ENCODE measurements at regions not wholly inside any gene's neighbourhood (a gene's known extent, or its start where the extent isn't known, plus 50 kb on each side); places are given as distances from the start of the nearest gene placed in this dataset.

- no peak overlapping the region for H2BK15ac ChIP-seq (ENCODE audit: low read length)
- no peak overlapping the region for H3K4me3 ChIP-seq (ENCODE audit: extremely low read depth in 1 of 4, insufficient read depth in 2 of 4, low read depth in 3 of 4, low read length in 4 of 4)
- no peak overlapping the region for H4K8ac ChIP-seq (ENCODE audit: extremely low read depth, insufficient read depth, low read length)
- H3K23me2 ChIP-seq (ENCODE audit: low read depth, low read length): no peaks in the 10 kb centered on the region
- no peak overlapping the region for H4K91ac ChIP-seq (replicated peaks; ENCODE audit: insufficient read length, low read length)
- no peak overlapping the region for H2AFZ ChIP-seq (ENCODE audit: low read length)
- no peak overlapping the region for H4K5ac ChIP-seq (ENCODE audit: insufficient read length, low read depth, low read length)
- ChIA-PET POLR2A (ENCODE audit: partially characterized antibody) (interaction anchor here (0.6 kb wide), 1 partner anchor 876 kb away, joined by 3 read pairs; no protein-coding TSS in a partner anchor), CTCF (ENCODE audit: partially characterized antibody) (no interaction called here)
- H3K27ac ChIP-seq (ENCODE audit: low read depth, low read length): no peak overlapping the region
- no peaks in the 10 kb centered on the region for H3K79me1 ChIP-seq (ENCODE audit: low read depth, low read length)
- no peak overlapping the region for H2BK12ac ChIP-seq (ENCODE audit: low read depth, low read length)
- H3K18ac ChIP-seq (ENCODE audit: extremely low read depth, low read length): no peak overlapping the region
- H3K9me3 ChIP-seq (ENCODE audit: insufficient read depth in 2 of 2, low read depth in 1 of 2, low read length in 1 of 2): no peaks in the 10 kb centered on the region
- H3K9ac ChIP-seq (replicated peaks in 1 of 4; ENCODE audit: extremely low read depth in 1 of 4, low read depth in 3 of 4, low read length in 3 of 4): no peak overlapping the region
- H2BK20ac ChIP-seq (ENCODE audit: low read length): no peak overlapping the region
- H3K27me3 ChIP-seq (replicated peaks in 1 of 4; ENCODE audit: control insufficient read depth in 3 of 4, extremely low read depth in 1 of 4, insufficient read depth in 3 of 4, low read length in 3 of 4): peaks cover 0 to 2% (median under 1%) of the 10 kb centered on the region in 4 experiments; a peak in 4 of 7 replicates
- no peak overlapping the region for H2AK5ac ChIP-seq (ENCODE audit: low read depth, low read length)
- DNase-seq (ENCODE audit: low read depth in 1 of 2, low spot score in 2 of 2) (no peak), FAIRE-seq (no peak)
- H3K4ac ChIP-seq (replicated peaks; ENCODE audit: insufficient read length, low read depth, low read length): no peak overlapping the region
- no peaks in the 10 kb centered on the region for H3K36me3 ChIP-seq (ENCODE audit: control insufficient read depth in 2 of 4, insufficient read depth in 4 of 4, low read length in 3 of 4)
- H3K14ac ChIP-seq (ENCODE audit: insufficient read length): no peak overlapping the region
- no peak overlapping the region for H3K4me2 ChIP-seq (ENCODE audit: insufficient read depth in 1 of 2, low read depth in 2 of 2, low read length in 2 of 2)
- H4K20me1 ChIP-seq (replicated peaks in 1 of 2; ENCODE audit: control insufficient read depth in 1 of 2, insufficient read depth in 2 of 2, low read length in 2 of 2): no peaks in the 10 kb centered on the region
- H3K79me2 ChIP-seq (ENCODE audit: control insufficient read depth in 1 of 2, insufficient read depth in 2 of 2, low read length in 2 of 2): no peaks in the 10 kb centered on the region
- no peak overlapping the region for H2BK5ac ChIP-seq (ENCODE audit: low read depth, low read length)
- TF ChIP-seq TAF7 (optimal IDR thresholded peaks at IDR 0.05; ENCODE audit: borderline replicate concordance, low read depth, low read length) (no peak), POLR2AphosphoS5 (IDR thresholded peaks at IDR 0.05; ENCODE audit: low read depth, low read length) (no peak), JUND (IDR thresholded peaks at IDR 0.05; ENCODE audit: low read length) (no peak), HDAC6 (IDR thresholded peaks at IDR 0.05; ENCODE audit: low read depth, low read length) (no peak), ATF3 (IDR thresholded peaks at IDR 0.05; ENCODE audit: insufficient read depth, low read depth, low read length) (no peak), JUN (IDR thresholded peaks at IDR 0.05; ENCODE audit: low read depth, low read length) (no peak), EP300 (IDR thresholded peaks at IDR 0.05; ENCODE audit: borderline replicate concordance in 1 of 2, low read depth in 2 of 2, low read length in 2 of 2) (no peak), CTCF (IDR thresholded peaks at IDR 0.05; ENCODE audit: control extremely low read depth in 1 of 3, insufficient read depth in 1 of 3, low read depth in 1 of 3, low read length in 3 of 3) (no peak), NRF1 (IDR thresholded peaks at IDR 0.05; ENCODE audit: low read depth, low read length) (no peak), RBBP5 (IDR thresholded peaks at IDR 0.05; ENCODE audit: borderline replicate concordance, low read depth, low read length) (no peak), CREB1 (IDR thresholded peaks at IDR 0.05) (no peak), CBX5 (IDR thresholded peaks at IDR 0.05; ENCODE audit: low read depth, low read length) (no peak)
- 94% methylated on average over 8 of the region's 8 CpGs; no CpG with 5 or more reads in 1 of the 2 experiments for WGBS, 2 experiments (ENCODE audit: extremely low coverage in 1 of 2, insufficient coverage in 1 of 2, insufficient read length in 1 of 2, insufficient replicate concordance in 2 of 2, low coverage in 1 of 2, low lambda C conversion rate in 2 of 2, missing lambda C conversion rate in 1 of 2)
- H3K4me1 ChIP-seq (replicated peaks in 1 of 4; ENCODE audit: control insufficient read depth in 3 of 4, insufficient read depth in 4 of 4, low read length in 3 of 4): peaks cover 0 to 3% (median 0%) of the 10 kb centered on the region in 4 experiments; a peak in 2 of 7 replicates
- H2BK120ac ChIP-seq (replicated peaks; ENCODE audit: low read depth, low read length): no peak overlapping the region
- no peak overlapping the region for H3K56ac ChIP-seq (replicated peaks; ENCODE audit: insufficient read length, low read depth, low read length)
- H3K23ac ChIP-seq (ENCODE audit: insufficient read length): no peak overlapping the region
Observed at GRCh38 chr7:69213878-69214277, 384.4 kb upstream of the AUTS2 start.

Data from H1 (cell line).